Dendritic cell treated with granulocyte-macrophage colony-stimulating factor and Interleukin-4, amounts not matched to agents 40 ng/mL and 50 ng/mL, for 4 days (primary cell): ENCODE measurements at regions not wholly inside any gene's neighbourhood (a gene's known extent, or its start where the extent isn't known, plus 50 kb on each side); places are given as distances from the start of the nearest gene placed in this dataset.
"Not testable (repeated sequence)": the region's sequence is repeated elsewhere in the genome, so short reads cannot be mapped to it uniquely, and the experiment has no call there.

ENCODE experiments used
- H3K27ac Mint-ChIP-seq: one replicate; pipeline ENCODE4 v1.8.0; 2022; ENCODE audit warnings: mild to moderate bottlenecking, mixed read lengths
- H3K27me3 Mint-ChIP-seq: one replicate; pipeline ENCODE4 v1.8.0; 2022; ENCODE audit warnings: mild to moderate bottlenecking, mixed read lengths
- H3K36me3 Mint-ChIP-seq: one replicate; pipeline ENCODE4 v1.8.0; 2022; ENCODE audit warnings: low read depth, mixed read lengths
- H3K4me1 Mint-ChIP-seq: one replicate; pipeline ENCODE4 v1.8.0; 2022; ENCODE audit warnings: low read depth, mixed read lengths
- H3K4me3 Mint-ChIP-seq: one replicate; pipeline ENCODE4 v1.8.0; 2022; ENCODE audit warnings: mild to moderate bottlenecking, moderate library complexity, mixed read lengths
- H3K9me3 Mint-ChIP-seq: one replicate; pipeline ENCODE4 v1.8.0; 2022; ENCODE audit warnings: mixed read lengths
- intact Hi-C: fragments of 100-400 bp; cut with micrococcal nuclease; formaldehyde crosslinking; loops from one replicate; pipeline ENCODE4 v1.15.0; 2022

- H3K9me3 Mint-ChIP-seq, intact Hi-C loops, H3K36me3 Mint-ChIP-seq, H3K4me1 Mint-ChIP-seq, H3K27me3 Mint-ChIP-seq: not testable (repeated sequence)
- H3K27ac Mint-ChIP-seq = peak overlapping the region; percentile 99
- peak overlapping the region; percentile 70 for H3K4me3 Mint-ChIP-seq
Measured at GRCh38 chr2:87075054-87075790, 53.6 kb upstream of the PLGLB1 start.

GRCh38 chr2:87075791-87076252, 54.2 kb upstream of the PLGLB1 start:
- intact Hi-C loops, H3K9me3 Mint-ChIP-seq, H3K4me1 Mint-ChIP-seq, H3K27me3 Mint-ChIP-seq, H3K36me3 Mint-ChIP-seq: not testable (repeated sequence)
- Mint-ChIP-seq H3K4me3 (peak overlapping the region; percentile 70), H3K27ac (peak overlapping the region; percentile 99)

GRCh38 chr2:87076253-87077123, 54.8 kb upstream of the PLGLB1 start:
- H3K27me3 Mint-ChIP-seq, H3K36me3 Mint-ChIP-seq, H3K4me1 Mint-ChIP-seq, intact Hi-C loops, H3K9me3 Mint-ChIP-seq: not testable (repeated sequence)
- peak overlapping the region; percentile 85 for H3K4me3 Mint-ChIP-seq
- peak overlapping the region; percentile 99 for H3K27ac Mint-ChIP-seq

GRCh38 chr2:87077124-87077446, 55.4 kb upstream of the PLGLB1 start:
- H3K4me1 Mint-ChIP-seq, H3K36me3 Mint-ChIP-seq, H3K9me3 Mint-ChIP-seq, H3K27me3 Mint-ChIP-seq, intact Hi-C loops: not testable (repeated sequence)
- Mint-ChIP-seq H3K4me3 (peak overlapping the region; percentile 85), H3K27ac (peak overlapping the region; percentile 99)

GRCh38 chr2:87081727-87082126, 60.1 kb upstream of the PLGLB1 start:
- H3K4me1 Mint-ChIP-seq, intact Hi-C loops, H3K36me3 Mint-ChIP-seq, H3K27me3 Mint-ChIP-seq, H3K4me3 Mint-ChIP-seq, H3K27ac Mint-ChIP-seq, H3K9me3 Mint-ChIP-seq: not testable (repeated sequence)

- H3K4me1 Mint-ChIP-seq, H3K4me3 Mint-ChIP-seq, H3K27me3 Mint-ChIP-seq, H3K27ac Mint-ChIP-seq, H3K36me3 Mint-ChIP-seq, intact Hi-C loops: not testable (repeated sequence)
- peaks cover 20% of the 10 kb centered on the region for H3K9me3 Mint-ChIP-seq
Measured at GRCh38 chr2:87088079-87088478, 66.4 kb upstream of the PLGLB1 start.

GRCh38 chr2:87089401-87089800, 67.8 kb upstream of the PLGLB1 start:
- H3K27me3 Mint-ChIP-seq, intact Hi-C loops, H3K4me3 Mint-ChIP-seq, H3K27ac Mint-ChIP-seq, H3K36me3 Mint-ChIP-seq, H3K4me1 Mint-ChIP-seq: not testable (repeated sequence)
- peaks cover 20% of the 10 kb centered on the region for H3K9me3 Mint-ChIP-seq

GRCh38 chr2:87093252-87093651, 71.6 kb upstream of the PLGLB1 start:
- H3K4me1 Mint-ChIP-seq, H3K36me3 Mint-ChIP-seq, H3K27ac Mint-ChIP-seq, intact Hi-C loops, H3K4me3 Mint-ChIP-seq, H3K27me3 Mint-ChIP-seq: not testable (repeated sequence)
- H3K9me3 Mint-ChIP-seq = peaks cover 11% of the 10 kb centered on the region

GRCh38 chr2:87093937-87094529, 72.4 kb upstream of the PLGLB1 start:
- H3K9me3 Mint-ChIP-seq = peaks cover 11% of the 10 kb centered on the region
- H3K4me3 Mint-ChIP-seq, H3K27ac Mint-ChIP-seq, intact Hi-C loops, H3K36me3 Mint-ChIP-seq, H3K27me3 Mint-ChIP-seq, H3K4me1 Mint-ChIP-seq: not testable (repeated sequence)

- H3K4me1 Mint-ChIP-seq, H3K36me3 Mint-ChIP-seq, intact Hi-C loops, H3K4me3 Mint-ChIP-seq, H3K27ac Mint-ChIP-seq, H3K27me3 Mint-ChIP-seq: not testable (repeated sequence)
- peaks cover 11% of the 10 kb centered on the region for H3K9me3 Mint-ChIP-seq
Measured at GRCh38 chr2:87095804-87096203, 74.2 kb upstream of the PLGLB1 start.

GRCh38 chr2:87128761-87129553, 107.3 kb upstream of the PLGLB1 start:
- intact Hi-C loops, H3K27ac Mint-ChIP-seq, H3K9me3 Mint-ChIP-seq, H3K36me3 Mint-ChIP-seq, H3K27me3 Mint-ChIP-seq, H3K4me1 Mint-ChIP-seq, H3K4me3 Mint-ChIP-seq: not testable (repeated sequence)

GRCh38 chr2:87132577-87132976, 110.9 kb upstream of the PLGLB1 start:
- H3K36me3 Mint-ChIP-seq, H3K9me3 Mint-ChIP-seq, H3K27ac Mint-ChIP-seq, H3K27me3 Mint-ChIP-seq, H3K4me3 Mint-ChIP-seq, intact Hi-C loops, H3K4me1 Mint-ChIP-seq: not testable (repeated sequence)

- intact Hi-C loops, H3K9me3 Mint-ChIP-seq, H3K27me3 Mint-ChIP-seq: not testable (repeated sequence)
Measured at GRCh38 chr2:87151835-87152493, 130.3 kb upstream of the PLGLB1 start.

More at GRCh38 chr2:87151835-87152493, 130.3 kb upstream of the PLGLB1 start:
- not testable (repeated sequence) for H3K27ac Mint-ChIP-seq, H3K4me1 Mint-ChIP-seq, H3K36me3 Mint-ChIP-seq, H3K4me3 Mint-ChIP-seq
